WTC11 (cell line): ENCODE measurements at regions not wholly inside any gene's neighbourhood (a gene's known extent, or its start where the extent isn't known, plus 50 kb on each side); places are given as distances from the start of the nearest gene placed in this dataset.

Experiments used
- ATAC-seq: fragments of 200-7000 bp; cut with Tn5 transposase; 2 replicates; pipeline ENCODE4 v1.10.0; 2021; ENCODE audit warnings: mild to moderate bottlenecking, moderate library complexity
- CTCF ChIA-PET: fragments of 300-600 bp; sonication (Branson Sonifier 250); formaldehyde crosslinking; loops from one replicate; lab custom pipeline; 2021; ENCODE audit warnings: antibody characterized with exemption; lab: Charles Lee
- POLR2A ChIA-PET: fragments of 350-600 bp; sonication (Branson Sonifier 250); formaldehyde crosslinking; loops from one replicate; lab custom pipeline; 2021; ENCODE audit warnings: antibody characterized with exemption; lab: Charles Lee
- DNase-seq: peaks from one replicate; pipeline ENCODE4 v3.0.0; 2021; ENCODE audit warnings: low spot score
- H3K27ac Mint-ChIP-seq: 2 replicates; pipeline ENCODE4 v1.8.0; 2021; ENCODE audit warnings: mixed read lengths
- H3K27me3 Mint-ChIP-seq: 2 replicates; pipeline ENCODE4 v1.8.0; 2021; ENCODE audit warnings: low read depth, mild to moderate bottlenecking, moderate library complexity, mixed read lengths
- H3K36me3 Mint-ChIP-seq: 2 replicates; pipeline ENCODE4 v1.8.0; 2021; ENCODE audit warnings: mixed read lengths
- H3K4me1 Mint-ChIP-seq: 2 replicates; pipeline ENCODE4 v1.8.0; 2022; ENCODE audit warnings: mixed read lengths
- H3K4me3 Mint-ChIP-seq: 2 replicates; pipeline ENCODE4 v1.8.0; 2021; ENCODE audit warnings: mild to moderate bottlenecking, moderate library complexity, mixed read lengths
- H3K9me3 Mint-ChIP-seq: 2 replicates; pipeline ENCODE4 v1.8.0; 2021; ENCODE audit warnings: mixed read lengths
- AFF4 ChIP-seq: sonication (generic); formaldehyde crosslinking; IDR thresholded peaks from 2 replicates; pipeline ENCODE4 v1.8.1; 2023; ENCODE audit warnings: mild to moderate bottlenecking, missing genetic modification reagents, borderline replicate concordance
- CREM ChIP-seq: sonication (generic); formaldehyde crosslinking; IDR thresholded peaks from 2 replicates; pipeline ENCODE4 v1.8.1; 2022; ENCODE audit warnings: mild to moderate bottlenecking, missing genetic modification reagents, moderate library complexity
- ELF4 ChIP-seq: sonication (generic); formaldehyde crosslinking; IDR thresholded peaks from 2 replicates; pipeline ENCODE4 v1.8.1; 2022; ENCODE audit warnings: low read depth, mild to moderate bottlenecking, moderate library complexity, missing genetic modification reagents
- FOXJ3 ChIP-seq: sonication (generic); formaldehyde crosslinking; IDR thresholded peaks from 2 replicates; pipeline ENCODE4 v1.9.0; 2021; ENCODE audit warnings: missing genetic modification reagents, mild to moderate bottlenecking, borderline replicate concordance
- FOXK1 ChIP-seq: sonication (generic); formaldehyde crosslinking; IDR thresholded peaks from 2 replicates; pipeline ENCODE4 v1.8.0; 2022; ENCODE audit warnings: mild to moderate bottlenecking, moderate library complexity, missing genetic modification reagents
- GRHL2 ChIP-seq: fragments of 250-450 bp; sonication (Bioruptor Pico); IDR thresholded peaks from 2 replicates; pipeline ENCODE4 v1.8.0; 2022; ENCODE audit warnings: mild to moderate bottlenecking, moderate library complexity; ENCODE audit not compliant: insufficient replicate concordance, severe bottlenecking
- KAT7 ChIP-seq: sonication (generic); formaldehyde crosslinking; IDR thresholded peaks from 2 replicates; pipeline ENCODE4 v1.8.1; 2023; ENCODE audit warnings: missing genetic modification reagents, mild to moderate bottlenecking, borderline replicate concordance
- NFYB ChIP-seq: sonication (generic); formaldehyde crosslinking; conservative IDR thresholded peaks from 2 replicates; pipeline ENCODE4 v1.8.0; 2022; ENCODE audit warnings: low read depth, missing genetic modification reagents
- NR3C1 ChIP-seq: sonication (generic); formaldehyde crosslinking; conservative IDR thresholded peaks from 2 replicates; pipeline ENCODE4 v1.8.1; 2023; ENCODE audit warnings: low read depth, mild to moderate bottlenecking, missing genetic modification reagents
- RELA ChIP-seq: sonication (generic); formaldehyde crosslinking; IDR thresholded peaks from 2 replicates; pipeline ENCODE4 v1.8.1; 2022; ENCODE audit warnings: missing genetic modification reagents, mild to moderate bottlenecking, borderline replicate concordance
- STAT6 ChIP-seq: sonication (generic); formaldehyde crosslinking; conservative IDR thresholded peaks from 2 replicates; pipeline ENCODE4 v1.8.1; 2023; ENCODE audit warnings: mild to moderate bottlenecking, low read depth, missing genetic modification reagents, moderate library complexity
- ZBTB21 ChIP-seq: sonication (generic); formaldehyde crosslinking; IDR thresholded peaks from 2 replicates; pipeline ENCODE4 v1.8.1; 2023; ENCODE audit warnings: mild to moderate bottlenecking, missing genetic modification reagents, borderline replicate concordance
- ZNF219 ChIP-seq: sonication (generic); formaldehyde crosslinking; IDR thresholded peaks from 2 replicates; pipeline ENCODE4 v1.8.0; 2023; ENCODE audit warnings: missing genetic modification reagents, mild to moderate bottlenecking, borderline replicate concordance
- ZNF317 ChIP-seq: sonication (generic); formaldehyde crosslinking; IDR thresholded peaks from 2 replicates; pipeline ENCODE4 v1.8.1; 2023; ENCODE audit warnings: low read depth, mild to moderate bottlenecking, moderate library complexity, missing genetic modification reagents, borderline replicate concordance
- ZNF512 ChIP-seq: sonication (generic); formaldehyde crosslinking; IDR thresholded peaks from 2 replicates; pipeline ENCODE4 v1.8.1; 2022; ENCODE audit warnings: missing genetic modification reagents, borderline replicate concordance
- TF ChIP-seq, protein P1 (sequence below): sonication (generic); formaldehyde crosslinking; IDR thresholded peaks from 2 replicates; pipeline ENCODE4 v1.8.0; 2022; ENCODE audit warnings: mild to moderate bottlenecking, missing genetic modification reagents

DNA sequence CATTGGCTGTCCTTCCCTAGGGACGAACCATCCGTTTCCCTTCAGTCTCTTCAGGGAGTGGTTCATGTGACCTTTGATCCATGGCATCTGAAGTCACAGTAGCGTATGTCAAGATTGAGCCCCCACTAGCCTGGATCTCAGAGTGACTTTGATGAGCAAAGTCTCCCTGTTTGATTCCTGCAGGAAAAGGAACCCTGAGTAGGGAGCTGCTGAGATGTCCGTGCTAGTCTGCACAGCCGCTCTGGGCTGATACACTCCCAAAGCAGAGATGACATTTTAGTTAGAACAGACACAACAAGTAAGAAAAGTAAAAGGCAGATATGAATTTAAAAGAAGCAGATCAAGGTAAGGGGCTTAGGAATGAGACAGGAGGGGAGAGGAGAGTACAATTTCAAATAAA lies 899.4 kb downstream of the C6orf118 start:
- ATAC-seq, result no peak
- no peak for DNase-seq

DNA sequence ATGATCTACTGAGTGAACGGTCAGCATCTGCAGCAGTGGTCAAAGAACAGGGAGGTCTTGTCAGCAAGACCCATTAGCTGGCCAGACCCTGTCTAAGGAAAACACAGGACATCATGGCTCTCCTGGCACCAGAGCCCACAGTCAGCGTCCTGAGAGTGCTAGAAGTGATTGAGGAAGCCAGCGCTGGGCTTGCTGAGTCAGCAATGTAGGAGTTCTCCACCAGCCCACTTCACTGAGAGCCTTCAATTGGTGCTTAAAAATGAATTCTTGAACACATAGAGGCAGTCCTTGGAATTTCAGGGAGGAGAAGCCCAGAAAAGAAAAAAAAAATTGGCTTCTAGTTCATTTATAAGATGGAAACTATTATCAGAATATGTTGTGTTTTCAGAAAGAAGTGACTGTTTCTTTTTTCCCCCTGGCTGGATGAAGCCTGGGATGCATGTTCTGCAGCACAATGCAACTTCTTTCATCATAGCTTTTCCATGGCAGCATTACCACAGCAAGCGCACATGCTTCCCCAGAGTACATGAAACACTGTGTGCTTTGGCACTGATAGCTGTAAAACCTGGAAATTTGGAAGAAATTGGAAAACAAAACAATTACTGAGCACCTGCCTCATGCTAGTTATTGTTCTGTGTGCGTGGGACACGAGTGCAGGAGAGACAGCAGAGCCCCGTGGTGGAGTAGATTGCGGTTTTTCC lies 899.9 kb downstream of the C6orf118 start:
- Mint-ChIP-seq H3K36me3 (no peaks in the 10 kb centered on the region), H3K4me3 (no peak overlapping the region), H3K9me3 (no peaks in the 10 kb centered on the region), H3K4me1 (peaks cover 14% of the 10 kb centered on the region), H3K27ac (no peak overlapping the region), H3K27me3 (no peaks in the 10 kb centered on the region)
- ChIA-PET CTCF (no interaction called here), POLR2A (interaction anchor here (0.6 kb wide), 1 partner anchor 250 kb away, joined by 3 read pairs; no protein-coding TSS in a partner anchor)
- no peak for TF ChIP-seq ZNF219 (CRISPR knock-in tag)
- no peak for TF ChIP-seq STAT6 (CRISPR knock-in tag)
- no peak for TF ChIP-seq FOXK1 (CRISPR knock-in tag)
- no peak for TF ChIP-seq RELA (CRISPR knock-in tag)
- TF ChIP-seq CREM (CRISPR knock-in tag), result no peak
- ATAC-seq (no peak), DNase-seq (no peak)

More for the DNA sequence above, 899.4 kb downstream of the C6orf118 start:
- ChIA-PET CTCF (no interaction called here), POLR2A (no interaction called here)
- peaks cover 10% of the 10 kb centered on the region for H3K4me1 Mint-ChIP-seq
- no peak overlapping the region for H3K27ac Mint-ChIP-seq
- H3K27me3 Mint-ChIP-seq, result no peaks in the 10 kb centered on the region
- no peak for TF ChIP-seq NR3C1 (CRISPR knock-in tag)
- no peak for TF ChIP-seq CREM (CRISPR knock-in tag)
- TF ChIP-seq GRHL2 (CRISPR knock-in tag), result no peak
- TF ChIP-seq, protein P1, sequence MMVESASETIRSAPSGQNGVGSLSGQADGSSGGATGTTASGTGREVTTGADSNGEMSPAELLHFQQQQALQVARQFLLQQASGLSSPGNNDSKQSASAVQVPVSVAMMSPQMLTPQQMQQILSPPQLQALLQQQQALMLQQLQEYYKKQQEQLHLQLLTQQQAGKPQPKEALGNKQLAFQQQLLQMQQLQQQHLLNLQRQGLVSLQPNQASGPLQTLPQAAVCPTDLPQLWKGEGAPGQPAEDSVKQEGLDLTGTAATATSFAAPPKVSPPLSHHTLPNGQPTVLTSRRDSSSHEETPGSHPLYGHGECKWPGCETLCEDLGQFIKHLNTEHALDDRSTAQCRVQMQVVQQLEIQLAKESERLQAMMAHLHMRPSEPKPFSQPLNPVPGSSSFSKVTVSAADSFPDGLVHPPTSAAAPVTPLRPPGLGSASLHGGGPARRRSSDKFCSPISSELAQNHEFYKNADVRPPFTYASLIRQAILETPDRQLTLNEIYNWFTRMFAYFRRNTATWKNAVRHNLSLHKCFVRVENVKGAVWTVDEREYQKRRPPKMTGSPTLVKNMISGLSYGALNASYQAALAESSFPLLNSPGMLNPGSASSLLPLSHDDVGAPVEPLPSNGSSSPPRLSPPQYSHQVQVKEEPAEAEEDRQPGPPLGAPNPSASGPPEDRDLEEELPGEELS, result no peak
- no peak for TF ChIP-seq ELF4 (CRISPR knock-in tag)
- no peak for TF ChIP-seq ZNF512
- TF ChIP-seq RELA (CRISPR knock-in tag), result no peak
- TF ChIP-seq KAT7 (CRISPR knock-in tag), result no peak
- TF ChIP-seq AFF4 (CRISPR knock-in tag), result no peak
- TF ChIP-seq NFYB (CRISPR knock-in tag), result no peak
- no peak for TF ChIP-seq ZBTB21 (CRISPR knock-in tag)
- no peak for TF ChIP-seq ZNF317 (CRISPR knock-in tag)
- no peak for TF ChIP-seq FOXJ3 (CRISPR knock-in tag)
- H3K9me3 Mint-ChIP-seq, result no peaks in the 10 kb centered on the region
- H3K4me3 Mint-ChIP-seq, result no peak overlapping the region
- no peaks in the 10 kb centered on the region for H3K36me3 Mint-ChIP-seq
